Right lobe of liver (tissue), 6 donors: ENCODE measurements at regions not wholly inside any gene's neighbourhood (a gene's known extent, or its start where the extent isn't known, plus 50 kb on each side); places are given as distances from the start of the nearest gene placed in this dataset.

Source experiments
- ATAC-seq, 4 donors: fragments of 200-7000 bp; cut with Tn5 transposase; one replicate each; pipeline ENCODE4 v1.9.1; 2020; ENCODE audit warnings: mild to moderate bottlenecking in 4 of 4, moderate library complexity in 4 of 4
- DNase-seq, 3 donors: peaks; one replicate each; pipeline ENCODE4 v3.0.0-alpha.2; 2020
- H3K27ac ChIP-seq, 3 donors: fragments of 200-600 bp; one replicate each; pipeline ENCODE4 v1.8.0; 2022
- H3K27me3 ChIP-seq, 2 donors: fragments of 200-600 bp; one replicate each; pipeline ENCODE4 v1.8.0; 2022
- H3K36me3 ChIP-seq, 4 donors: fragments of 200-600 bp; sonication (generic) in 1 of 4; one replicate each; pipeline versions ENCODE4 v1.5.1 to v1.8.0; 2017 to 2022; ENCODE audit warnings: control low read depth in 1 of 4
- H3K4me1 ChIP-seq, 4 donors: fragments of 200-600 bp; sonication (generic) in 1 of 4; one replicate each; pipeline versions ENCODE4 v1.5.1 to v1.8.0; 2017 to 2022; ENCODE audit warnings: control low read depth in 1 of 4
- H3K4me3 ChIP-seq, 3 donors: fragments of 200-600 bp; one replicate each; pipeline ENCODE4 v1.8.0; 2022
- H3K9me3 ChIP-seq, 4 donors: fragments of 200-600 bp; sonication (generic) in 1 of 4; one replicate each; pipeline versions ENCODE4 v1.5.1 to v1.8.0; 2017 to 2022; ENCODE audit warnings: control low read depth in 1 of 4
- POLR2A ChIP-seq: fragments of 450-650 bp; IDR thresholded peaks from one replicate; pipeline ENCODE4 v1.6.1; 2017; ENCODE audit warnings: antibody characterized with exemption, mild to moderate bottlenecking
- WGBS: methylation state at CpG from one replicate; pipeline ENCODE4 v1.1.6; 2018; ENCODE audit warnings: low coverage, low lambda C conversion rate; ENCODE audit not compliant: insufficient coverage; ENCODE audit errors: missing lambda C conversion rate; 5-methylcytosine and 5-hydroxymethylcytosine counted together
- intact Hi-C, 2 donors: fragments of 100-400 bp; cut with DNase I; formaldehyde crosslinking; loops; one replicate each; pipeline versions ENCODE4 v1.11.2 to v1.14.1; 2022
- TF ChIP-seq, protein P1 (sequence below), 4 donors: fragments of 200-600 bp in 3 of 4; fragments of 450-650 bp in 1 of 4; IDR thresholded peaks; one replicate each; pipeline versions ENCODE4 v1.5.1 to v1.8.0; 2016 to 2022; ENCODE audit warnings: antibody characterized with exemption in 4 of 4, mild to moderate bottlenecking in 2 of 4
- donor health status: DM: no; HTN: yes; CAD: no.
- donor health status: DM: no; HTN: no; CAD: no.
- donor health status: DM: no; HTN: no; CAD: no.
- donor health status: DM: no; HTN: yes; CAD: no.
- donor health status: DM: no; HTN: yes; CAD: no.

DNA sequence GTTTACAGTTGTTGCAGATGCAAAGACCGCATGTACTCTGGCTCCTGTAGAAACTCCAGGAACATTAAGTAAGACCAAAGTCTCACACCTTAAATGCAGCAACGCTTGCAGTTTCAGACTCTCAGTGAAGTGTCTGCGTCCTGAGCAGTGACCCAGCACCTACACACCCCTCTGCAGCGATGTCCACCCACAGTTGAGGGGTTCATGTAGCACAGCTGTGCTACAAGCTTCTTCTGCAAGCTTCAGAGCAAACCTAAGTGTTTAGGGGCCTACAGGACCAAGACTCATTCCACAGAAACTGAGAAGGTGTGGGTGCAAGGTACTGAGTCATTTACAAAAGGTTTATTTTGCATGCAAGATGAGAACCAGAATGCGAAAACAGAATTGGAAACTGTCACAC is 191.0 kb downstream of the IRX2 start:
- H3K4me3 ChIP-seq = no peak overlapping the region
- DNase-seq (no peak), ATAC-seq (no peak)
- no peaks in the 10 kb centered on the region for H3K9me3 ChIP-seq
- H3K4me1 ChIP-seq = no peaks in the 10 kb centered on the region
- 70% methylated on average over 4 of the region's 5 CpGs for WGBS
- H3K27ac ChIP-seq = no peak overlapping the region
- TF ChIP-seq, protein P1, sequence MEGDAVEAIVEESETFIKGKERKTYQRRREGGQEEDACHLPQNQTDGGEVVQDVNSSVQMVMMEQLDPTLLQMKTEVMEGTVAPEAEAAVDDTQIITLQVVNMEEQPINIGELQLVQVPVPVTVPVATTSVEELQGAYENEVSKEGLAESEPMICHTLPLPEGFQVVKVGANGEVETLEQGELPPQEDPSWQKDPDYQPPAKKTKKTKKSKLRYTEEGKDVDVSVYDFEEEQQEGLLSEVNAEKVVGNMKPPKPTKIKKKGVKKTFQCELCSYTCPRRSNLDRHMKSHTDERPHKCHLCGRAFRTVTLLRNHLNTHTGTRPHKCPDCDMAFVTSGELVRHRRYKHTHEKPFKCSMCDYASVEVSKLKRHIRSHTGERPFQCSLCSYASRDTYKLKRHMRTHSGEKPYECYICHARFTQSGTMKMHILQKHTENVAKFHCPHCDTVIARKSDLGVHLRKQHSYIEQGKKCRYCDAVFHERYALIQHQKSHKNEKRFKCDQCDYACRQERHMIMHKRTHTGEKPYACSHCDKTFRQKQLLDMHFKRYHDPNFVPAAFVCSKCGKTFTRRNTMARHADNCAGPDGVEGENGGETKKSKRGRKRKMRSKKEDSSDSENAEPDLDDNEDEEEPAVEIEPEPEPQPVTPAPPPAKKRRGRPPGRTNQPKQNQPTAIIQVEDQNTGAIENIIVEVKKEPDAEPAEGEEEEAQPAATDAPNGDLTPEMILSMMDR (IDR thresholded peaks at IDR 0.05) = no peak
- TF ChIP-seq POLR2A = no peak
- intact Hi-C loops = no loop called here
- no peaks in the 10 kb centered on the region for H3K36me3 ChIP-seq
- no peaks in the 10 kb centered on the region for H3K27me3 ChIP-seq

DNA sequence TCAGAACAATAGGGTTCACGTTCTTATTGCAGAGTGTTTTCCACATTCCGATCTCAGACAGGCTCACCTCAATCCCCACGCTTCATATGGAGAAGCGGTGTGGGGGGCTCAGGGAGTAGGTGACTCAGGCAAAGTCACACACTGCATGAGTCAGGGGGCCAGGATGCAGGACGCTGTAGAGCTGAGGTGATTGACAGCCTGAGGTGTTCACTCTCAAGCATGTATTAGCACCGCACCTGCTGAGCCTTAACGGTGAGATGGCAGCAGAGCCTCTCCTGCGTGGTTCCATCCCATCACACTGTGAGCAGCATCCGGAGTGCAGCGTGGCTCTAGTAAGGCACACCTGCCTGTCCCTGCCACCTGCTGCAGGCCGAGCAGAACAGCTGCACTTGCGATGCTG is 194.0 kb downstream of the IRX2 start:
- H3K9me3 ChIP-seq = no peaks in the 10 kb centered on the region
- H3K4me3 ChIP-seq = no peak overlapping the region
- intact Hi-C loops = no loop called here
- H3K4me1 ChIP-seq = no peaks in the 10 kb centered on the region
- no peak for DNase-seq
- 65% methylated on average over 7 of the region's 12 CpGs for WGBS
- no peak for TF ChIP-seq POLR2A
- TF ChIP-seq, protein P1 (IDR thresholded peaks at IDR 0.05) = no peak
- H3K27ac ChIP-seq = no peak overlapping the region
- no peaks in the 10 kb centered on the region for H3K36me3 ChIP-seq
- ATAC-seq = no peak
- no peaks in the 10 kb centered on the region for H3K27me3 ChIP-seq

DNA sequence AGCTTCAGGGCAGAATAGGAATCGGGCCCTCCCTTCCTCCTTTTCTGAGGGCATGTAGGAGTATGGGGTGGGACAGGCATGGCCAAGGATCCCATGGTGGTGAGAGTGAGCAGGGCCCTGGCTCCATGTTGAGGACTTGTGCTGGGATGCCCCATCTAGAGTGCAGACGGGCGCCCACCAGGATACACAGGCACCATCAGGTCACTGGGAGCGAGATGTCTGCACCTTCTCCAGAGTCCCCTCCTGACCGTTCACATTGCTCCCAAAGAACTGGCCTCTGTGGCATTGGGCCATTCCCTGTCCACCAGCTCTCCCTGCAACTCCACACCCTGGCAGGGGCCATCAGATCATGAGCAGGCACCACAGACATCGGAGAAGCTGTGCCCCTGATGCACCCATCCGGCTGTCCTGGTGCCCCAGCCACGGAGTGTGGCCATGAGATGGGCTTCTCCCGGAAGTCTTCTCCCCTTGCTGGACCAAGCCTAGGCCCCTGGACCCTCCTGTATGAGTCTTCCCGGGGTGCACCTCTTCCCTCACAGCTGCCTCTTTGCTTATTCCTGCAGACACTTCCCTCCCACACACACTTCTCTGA is 195.0 kb downstream of the IRX2 start:
- Histone ChIP-seq H3K4me3 (no peak overlapping the region), H3K36me3 (no peaks in the 10 kb centered on the region), H3K27me3 (no peaks in the 10 kb centered on the region), H3K9me3 (no peaks in the 10 kb centered on the region), H3K4me1 (no peaks in the 10 kb centered on the region), H3K27ac (no peak overlapping the region)
- 72% methylated on average over 5 of the region's 10 CpGs for WGBS
- TF ChIP-seq POLR2A = no peak
- TF ChIP-seq, protein P1 (IDR thresholded peaks at IDR 0.05) = no peak
- ATAC-seq = peak in 1 of 4 donors; percentile 39
- DNase-seq = no peak
- intact Hi-C loops = no loop called here

- ATAC-seq (no peak), DNase-seq (no peak)
- TF ChIP-seq POLR2A = no peak
- TF ChIP-seq, protein P1 (IDR thresholded peaks at IDR 0.05) = no peak
- WGBS = 33% methylated on average over 2 of the region's 2 CpGs
- Histone ChIP-seq H3K4me1 (no peaks in the 10 kb centered on the region), H3K9me3 (no peaks in the 10 kb centered on the region), H3K27ac (no peak overlapping the region), H3K36me3 (no peaks in the 10 kb centered on the region), H3K4me3 (no peak overlapping the region), H3K27me3 (no peaks in the 10 kb centered on the region)
- intact Hi-C loops = no loop called here
These were observed 197.9 kb downstream of the IRX2 start for GRCh38 chr5:2553611-2554010.

DNA sequence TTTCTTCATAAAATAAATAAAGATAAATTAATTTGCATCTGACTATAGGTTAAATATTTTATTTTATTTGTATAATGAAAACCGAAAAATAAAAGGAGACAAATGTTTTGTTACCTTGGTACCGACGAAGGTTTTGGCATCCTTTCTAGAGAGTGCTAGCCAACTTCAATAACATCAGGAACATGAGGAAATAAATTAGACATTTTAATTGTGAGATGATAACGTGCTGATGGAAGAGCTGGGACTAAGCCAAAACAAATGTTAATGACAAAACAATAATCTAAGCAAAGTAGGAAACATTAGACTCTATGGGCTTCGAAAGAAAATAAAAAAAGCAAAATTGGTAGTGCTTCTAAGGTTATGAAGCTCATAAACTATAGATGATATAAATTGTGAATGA is 201.0 kb downstream of the IRX2 start:
- no peak overlapping the region for H3K27ac ChIP-seq
- H3K36me3 ChIP-seq = no peaks in the 10 kb centered on the region
- no peaks in the 10 kb centered on the region for H3K27me3 ChIP-seq
- WGBS = 27% methylated on average over 5 of the region's 5 CpGs
- no peaks in the 10 kb centered on the region for H3K9me3 ChIP-seq
- TF ChIP-seq, protein P1 (IDR thresholded peaks at IDR 0.05) = no peak
- TF ChIP-seq POLR2A = no peak
- DNase-seq (no peak), ATAC-seq (no peak)
- no peak overlapping the region for H3K4me3 ChIP-seq
- no peaks in the 10 kb centered on the region for H3K4me1 ChIP-seq
- intact Hi-C loops = no loop called here
